IPS-18a (cell line): ENCODE measurements at regions not wholly inside any gene's neighbourhood (a gene's known extent, or its start where the extent isn't known, plus 50 kb on each side); places are given as distances from the start of the nearest gene placed in this dataset.
"Not testable (repeated sequence)": the region's sequence is repeated elsewhere in the genome, so short reads cannot be mapped to it uniquely, and the experiment has no call there.

Experiments
- H3K27ac ChIP-seq: one replicate; pipeline ENCODE4 v1.5.1; 2013; ENCODE audit warnings: low read length
- H3K27me3 ChIP-seq: one replicate; pipeline ENCODE4 v1.6.1; 2013; ENCODE audit warnings: mild to moderate bottlenecking, low read length; ENCODE audit not compliant: control insufficient read depth, insufficient read depth
- H3K36me3 ChIP-seq: one replicate; pipeline ENCODE4 v1.6.1; 2013; ENCODE audit warnings: low read depth, low read length; ENCODE audit not compliant: control insufficient read depth
- H3K4me1 ChIP-seq: one replicate; pipeline ENCODE4 v1.6.1; 2013; ENCODE audit warnings: low read depth, low read length; ENCODE audit not compliant: control insufficient read depth
- H3K4me3 ChIP-seq: one replicate; pipeline ENCODE4 v1.5.1; 2013; ENCODE audit warnings: low read length
- H3K9ac ChIP-seq: one replicate; pipeline ENCODE4 v1.6.1; 2013; ENCODE audit warnings: mild to moderate bottlenecking, low read length, moderate library complexity
- H3K9me3 ChIP-seq: one replicate; pipeline ENCODE4 v1.6.1; 2013; ENCODE audit warnings: low read depth, low read length; ENCODE audit not compliant: control insufficient read depth

DNA sequence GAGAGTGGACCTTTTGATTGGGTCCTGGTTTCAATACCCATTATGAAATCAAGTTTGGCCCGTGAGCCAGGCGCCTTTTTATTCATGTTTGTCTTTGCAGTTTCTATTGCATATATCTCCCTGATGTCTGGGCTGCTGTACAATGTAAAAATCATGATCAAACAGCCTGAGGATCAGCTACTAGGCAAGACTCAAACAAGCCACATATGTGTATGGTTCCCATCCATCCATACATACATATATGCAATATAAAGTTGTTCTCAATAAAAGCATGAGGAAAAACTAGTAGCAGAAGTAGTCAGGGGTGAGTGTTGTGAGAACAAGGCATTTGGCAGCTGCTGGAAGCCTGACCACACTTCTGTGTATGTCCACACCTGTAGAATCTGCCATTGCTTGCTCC is 562.4 kb upstream of the USP24 start:
- Histone ChIP-seq H3K27ac (no peak overlapping the region), H3K4me3 (no peak overlapping the region), H3K27me3 (no peaks in the 10 kb centered on the region), H3K36me3 (no peaks in the 10 kb centered on the region), H3K9me3 (no peaks in the 10 kb centered on the region), H3K9ac (no peak overlapping the region), H3K4me1 (no peaks in the 10 kb centered on the region)

DNA sequence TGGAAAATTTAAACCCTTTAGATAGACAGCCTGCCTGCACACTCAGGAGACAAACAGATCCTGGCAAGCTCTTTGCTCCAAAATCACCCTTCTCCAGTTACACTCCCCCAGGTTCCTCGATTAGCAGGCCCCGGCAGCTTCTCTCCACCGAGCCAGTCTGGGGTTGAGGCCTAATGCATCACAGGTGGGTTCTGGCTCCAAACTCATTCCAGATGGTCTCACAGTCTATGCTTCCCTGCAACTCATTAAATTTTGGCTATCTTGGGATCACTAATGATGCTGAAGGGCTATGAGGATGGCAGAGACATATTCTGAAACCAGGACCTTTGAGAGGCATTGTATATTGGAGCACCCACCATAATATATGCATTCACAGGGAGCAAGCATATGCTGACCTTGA is 559.8 kb upstream of the USP24 start:
- Histone ChIP-seq H3K4me1 (no peaks in the 10 kb centered on the region), H3K36me3 (no peaks in the 10 kb centered on the region), H3K4me3 (no peak overlapping the region), H3K27ac (no peak overlapping the region), H3K9me3 (no peaks in the 10 kb centered on the region), H3K9ac (no peak overlapping the region), H3K27me3 (no peaks in the 10 kb centered on the region)

DNA sequence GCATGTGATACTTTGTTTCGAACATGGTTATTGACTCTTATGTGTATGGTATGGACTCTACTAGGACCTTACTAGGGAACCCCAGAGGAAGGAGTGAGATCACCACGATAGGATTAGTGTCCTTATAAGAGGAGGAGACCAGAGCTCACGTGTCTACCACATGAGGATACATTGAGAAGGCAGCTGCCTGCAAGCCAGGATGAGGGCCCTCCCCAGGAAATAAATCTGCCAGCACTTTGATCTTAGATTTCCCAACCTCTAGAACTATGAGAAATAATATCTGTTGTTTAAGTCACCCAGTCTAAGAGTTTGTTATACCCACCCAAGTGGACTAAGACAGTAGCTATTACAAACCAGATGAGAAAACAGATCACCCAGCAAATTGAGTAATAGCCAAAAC is 559.3 kb upstream of the USP24 start:
- no peaks in the 10 kb centered on the region for H3K36me3 ChIP-seq
- no peaks in the 10 kb centered on the region for H3K9me3 ChIP-seq
- no peak overlapping the region for H3K9ac ChIP-seq
- H3K4me1 ChIP-seq: no peaks in the 10 kb centered on the region
- no peaks in the 10 kb centered on the region for H3K27me3 ChIP-seq
- H3K27ac ChIP-seq: no peak overlapping the region
- H3K4me3 ChIP-seq: no peak overlapping the region

DNA sequence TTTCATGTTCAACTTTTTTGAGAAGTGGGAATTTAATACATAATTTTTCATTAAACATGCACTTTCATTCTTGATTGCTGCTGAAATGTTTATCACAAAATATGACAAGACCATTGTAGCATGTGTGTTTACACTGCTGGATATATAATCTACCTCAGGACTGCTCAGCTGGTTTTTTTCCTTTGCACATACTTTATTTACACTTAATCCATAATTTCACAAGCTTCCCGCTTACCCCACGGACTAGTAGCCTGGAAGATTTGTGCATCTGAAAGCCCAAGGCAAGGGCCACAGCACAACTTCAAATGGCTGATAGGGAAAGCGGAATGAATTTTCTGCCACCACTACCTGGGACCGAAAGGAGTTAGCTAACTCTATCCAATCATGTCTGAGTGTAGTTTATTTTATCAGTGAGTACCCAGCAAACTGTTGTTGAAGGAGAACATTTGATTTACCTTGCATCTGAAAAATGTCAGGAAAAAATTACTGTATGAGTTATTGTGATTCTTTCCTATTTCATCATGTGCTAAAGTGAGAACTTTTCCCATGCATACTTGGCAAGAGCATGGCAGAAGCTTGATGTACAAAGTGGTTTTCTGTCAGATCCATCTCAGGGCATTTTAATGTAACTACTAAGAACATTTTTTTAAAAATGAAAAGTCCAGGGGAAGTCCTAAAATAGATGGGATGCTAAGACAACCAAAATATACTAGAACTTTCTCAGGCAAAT is 558.2 kb upstream of the USP24 start:
- H3K27me3 ChIP-seq: no peaks in the 10 kb centered on the region
- H3K4me3 ChIP-seq: no peak overlapping the region
- no peak overlapping the region for H3K9ac ChIP-seq
- no peak overlapping the region for H3K27ac ChIP-seq
- H3K36me3 ChIP-seq: no peaks in the 10 kb centered on the region
- H3K4me1 ChIP-seq: no peaks in the 10 kb centered on the region
- H3K9me3 ChIP-seq: no peaks in the 10 kb centered on the region

DNA sequence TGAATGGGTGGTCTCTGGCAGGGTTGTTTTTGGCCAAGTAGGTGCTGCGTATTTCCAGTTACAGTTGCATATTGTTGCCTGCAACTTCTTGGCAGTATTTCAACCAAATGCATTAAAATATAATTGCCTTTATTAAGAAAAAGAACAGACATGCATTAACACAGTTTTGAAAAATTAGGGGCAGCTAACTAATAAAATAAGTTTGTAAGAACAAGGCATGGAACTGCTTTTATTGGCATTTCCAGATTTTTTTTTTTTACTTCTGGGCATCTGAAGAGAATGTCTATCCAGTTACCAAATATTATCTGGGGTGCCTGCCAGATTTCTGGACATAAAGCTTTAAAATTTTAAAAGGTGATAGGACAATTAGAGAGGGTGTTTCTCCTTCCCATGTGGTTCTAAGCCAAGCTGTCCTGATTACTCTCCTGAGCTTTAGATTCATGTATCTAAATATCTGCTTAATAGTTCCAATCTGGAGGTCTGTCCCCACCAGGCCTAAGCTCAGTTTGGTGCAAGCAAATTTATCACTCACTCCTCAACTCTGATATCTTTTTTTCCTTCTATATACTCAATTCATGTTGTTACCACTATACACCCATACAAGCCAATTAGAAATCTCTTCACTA is 553.3 kb upstream of the USP24 start:
- H3K4me3 ChIP-seq: no peak overlapping the region
- H3K36me3 ChIP-seq: no peaks in the 10 kb centered on the region
- no peak overlapping the region for H3K9ac ChIP-seq
- no peaks in the 10 kb centered on the region for H3K27me3 ChIP-seq
- no peaks in the 10 kb centered on the region for H3K9me3 ChIP-seq
- H3K4me1 ChIP-seq: no peaks in the 10 kb centered on the region
- H3K27ac ChIP-seq: no peak overlapping the region

DNA sequence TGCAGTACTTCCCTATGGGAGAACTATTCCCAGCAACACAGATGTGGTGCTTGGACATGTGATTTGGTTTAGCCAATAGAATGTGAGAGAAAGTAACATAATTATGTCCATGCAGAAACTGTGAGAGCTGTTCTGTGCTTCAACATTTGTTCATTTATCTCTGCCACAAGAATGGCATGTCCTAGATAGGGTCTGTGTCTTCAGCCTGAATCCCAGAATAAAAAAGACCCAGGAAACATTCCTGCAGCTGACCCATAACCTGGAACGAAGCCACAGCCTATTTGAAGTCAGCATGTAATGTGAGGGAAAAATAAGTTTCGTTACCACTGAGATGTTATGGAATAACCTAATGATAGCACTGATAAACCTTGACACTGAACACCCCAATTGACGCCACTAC is 552.0 kb upstream of the USP24 start:
- Histone ChIP-seq H3K36me3 (no peaks in the 10 kb centered on the region), H3K4me3 (no peak overlapping the region), H3K9ac (no peak overlapping the region), H3K4me1 (no peaks in the 10 kb centered on the region), H3K27ac (no peak overlapping the region), H3K9me3 (no peaks in the 10 kb centered on the region), H3K27me3 (no peaks in the 10 kb centered on the region)

DNA sequence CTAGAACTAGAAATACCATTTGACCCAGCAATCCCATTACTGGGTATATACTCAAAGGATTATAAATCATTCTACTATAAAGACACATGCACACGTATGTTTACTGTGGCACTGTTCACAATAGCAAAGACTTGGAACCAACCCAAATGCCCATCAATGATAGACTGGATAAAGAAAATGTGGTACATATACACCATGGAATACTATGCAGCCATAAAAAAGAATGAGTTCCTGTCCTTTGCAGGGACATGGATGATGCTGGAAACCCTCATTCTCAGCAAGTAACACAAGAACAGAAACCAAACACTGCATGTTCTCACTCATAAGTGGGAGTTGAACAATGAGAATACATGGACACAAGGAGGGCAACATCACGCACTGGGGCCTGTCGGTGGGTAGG is 550.3 kb upstream of the USP24 start:
- H3K4me1 ChIP-seq, H3K4me3 ChIP-seq, H3K36me3 ChIP-seq, H3K9ac ChIP-seq, H3K27me3 ChIP-seq, H3K9me3 ChIP-seq, H3K27ac ChIP-seq: not testable (repeated sequence)

DNA sequence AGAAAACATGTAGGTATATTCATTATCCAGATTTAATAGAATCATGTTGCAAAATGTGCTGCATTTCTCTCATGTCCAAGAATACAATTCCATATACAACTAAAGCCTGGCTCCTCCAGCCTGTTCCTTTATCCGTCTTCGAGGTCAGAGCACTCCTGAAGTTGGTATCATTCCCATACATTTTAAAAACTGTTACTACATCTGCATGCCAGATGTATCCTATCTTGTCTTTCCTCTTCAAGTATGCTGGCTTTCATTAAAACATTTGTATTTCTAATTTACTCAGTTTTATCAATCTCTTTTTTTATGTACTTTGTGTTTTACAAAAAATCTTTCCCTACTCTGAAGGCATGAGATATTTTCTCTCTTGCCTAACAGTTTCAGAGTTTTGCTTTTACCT is 536.6 kb upstream of the USP24 start:
- Histone ChIP-seq H3K9ac (no peak overlapping the region), H3K4me1 (no peaks in the 10 kb centered on the region), H3K27ac (no peak overlapping the region), H3K27me3 (no peaks in the 10 kb centered on the region), H3K4me3 (no peak overlapping the region), H3K9me3 (peaks cover 7% of the 10 kb centered on the region), H3K36me3 (no peaks in the 10 kb centered on the region)

DNA sequence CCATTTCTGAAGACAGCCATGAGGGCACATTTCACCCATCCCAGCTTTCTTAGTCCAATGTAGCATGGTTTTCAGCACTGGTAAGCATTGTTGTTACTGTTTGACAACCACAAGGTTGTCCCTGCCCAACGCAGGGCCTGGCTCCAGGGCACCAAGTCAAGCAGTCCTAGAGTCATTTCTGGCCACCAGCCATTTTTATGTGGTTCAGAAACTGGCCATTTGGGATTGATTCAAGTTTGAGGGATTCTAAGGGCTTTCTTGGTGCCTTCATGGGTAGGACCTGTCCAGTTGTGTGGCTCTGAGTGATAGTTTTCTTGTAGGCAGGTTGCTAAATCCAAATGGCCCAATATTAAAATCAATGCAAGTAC is 535.4 kb upstream of the USP24 start:
- no peaks in the 10 kb centered on the region for H3K36me3 ChIP-seq
- H3K27ac ChIP-seq: no peak overlapping the region
- no peak overlapping the region for H3K9ac ChIP-seq
- H3K4me3 ChIP-seq: no peak overlapping the region
- H3K27me3 ChIP-seq: no peaks in the 10 kb centered on the region
- H3K9me3 ChIP-seq: no peaks in the 10 kb centered on the region
- no peaks in the 10 kb centered on the region for H3K4me1 ChIP-seq

DNA sequence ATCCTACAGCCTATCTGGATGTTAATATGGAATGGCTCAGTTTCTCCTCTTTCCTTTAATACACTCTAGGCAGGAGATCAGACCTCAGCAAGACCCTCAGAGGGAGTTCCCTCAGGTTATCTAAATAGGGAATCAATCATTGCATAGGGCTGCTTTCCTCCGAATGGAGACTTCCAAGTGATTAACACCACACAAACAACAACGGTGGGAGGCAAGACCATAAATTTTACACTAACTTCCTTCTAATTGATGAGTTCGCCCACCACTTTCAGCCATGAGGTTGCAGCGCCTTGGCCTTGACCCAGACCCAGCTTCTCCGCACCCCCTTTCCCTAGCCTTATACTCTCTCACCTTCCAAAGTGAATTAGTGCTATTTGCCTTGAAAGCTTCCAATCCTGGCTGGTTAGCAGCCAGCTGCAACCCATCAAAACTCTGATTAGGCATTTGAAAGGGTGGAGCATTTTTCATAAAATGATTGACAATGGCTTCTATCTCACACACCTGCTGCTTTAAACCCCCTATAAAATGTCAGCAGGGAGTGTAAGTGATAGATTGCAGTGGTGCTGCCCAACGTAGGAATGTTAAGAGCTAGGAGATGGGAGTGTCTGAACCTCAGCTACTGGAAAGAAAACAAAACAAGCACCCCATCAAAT is 534.9 kb upstream of the USP24 start:
- no peaks in the 10 kb centered on the region for H3K36me3 ChIP-seq
- H3K27me3 ChIP-seq: no peaks in the 10 kb centered on the region
- no peaks in the 10 kb centered on the region for H3K4me1 ChIP-seq
- no peak overlapping the region for H3K27ac ChIP-seq
- no peak overlapping the region for H3K9ac ChIP-seq
- no peak overlapping the region for H3K4me3 ChIP-seq
- H3K9me3 ChIP-seq: no peaks in the 10 kb centered on the region

DNA sequence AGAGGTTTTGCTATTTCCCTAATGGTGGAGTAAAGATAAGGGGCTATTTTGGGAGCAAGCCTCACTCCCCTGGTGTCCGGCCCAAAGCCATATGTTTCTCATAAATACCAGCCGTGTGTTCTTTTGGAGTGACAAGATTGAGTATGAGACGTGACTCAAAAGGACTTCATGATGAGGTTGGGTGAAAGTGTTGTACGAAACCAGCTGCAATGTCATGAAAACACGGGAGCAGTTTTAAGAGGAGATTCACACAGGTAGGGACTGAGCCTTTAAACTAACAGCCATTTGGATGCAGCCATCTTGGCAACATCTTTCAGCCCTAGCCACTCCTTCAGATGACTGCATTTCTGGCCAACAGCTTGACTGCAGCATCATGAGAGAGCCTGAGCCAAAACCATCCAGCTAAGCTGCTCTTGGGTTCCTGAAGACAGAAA is 532.3 kb upstream of the USP24 start:
- Histone ChIP-seq H3K36me3 (no peaks in the 10 kb centered on the region), H3K4me3 (no peak overlapping the region), H3K9me3 (no peaks in the 10 kb centered on the region), H3K9ac (no peak overlapping the region), H3K27ac (no peak overlapping the region), H3K4me1 (no peaks in the 10 kb centered on the region), H3K27me3 (no peaks in the 10 kb centered on the region)

DNA sequence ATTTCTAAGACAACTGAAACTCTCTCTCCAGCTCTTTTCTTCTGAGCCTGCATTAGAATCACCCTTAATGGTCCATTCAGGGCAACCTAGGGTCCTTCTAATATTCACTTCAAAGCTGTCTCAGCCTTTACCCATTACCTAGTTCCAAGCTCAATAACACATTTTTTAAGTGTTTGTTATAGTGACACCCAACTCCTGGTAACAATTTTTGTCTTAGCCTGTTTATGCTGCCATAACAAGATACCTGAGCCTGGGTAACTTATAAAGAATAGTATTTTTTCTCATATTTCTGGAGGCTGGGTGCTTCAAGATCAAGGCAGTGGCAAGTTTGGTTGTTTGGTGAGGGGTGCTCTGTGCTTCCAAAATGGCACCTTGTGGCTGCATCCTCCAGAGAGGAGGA is 531.5 kb upstream of the USP24 start:
- Histone ChIP-seq H3K9ac (no peak overlapping the region), H3K27ac (no peak overlapping the region), H3K9me3 (no peaks in the 10 kb centered on the region), H3K27me3 (no peaks in the 10 kb centered on the region), H3K4me3 (no peak overlapping the region), H3K36me3 (no peaks in the 10 kb centered on the region), H3K4me1 (peaks cover under 1% of the 10 kb centered on the region)
